ENCODE measurements at regions not wholly inside any gene's neighbourhood (a gene's known extent, or its start where the extent isn't known, plus 50 kb on each side); places are given as distances from the start of the nearest gene placed in this dataset.

- no peaks in the 10 kb centered on the region for H3K36me3 ChIP-seq (ENCODE audit: control insufficient read depth, insufficient read depth, low read length)
- H3K79me2 ChIP-seq (ENCODE audit: control insufficient read depth, insufficient read depth, low read length) = no peaks in the 10 kb centered on the region
- no peak for DNase-seq (ENCODE audit: low read depth in 2 of 2)
Measured at GRCh38 chr4:185992585-185992984, 76.4 kb upstream of the TLR3 start.

GRCh38 chr4:185993328-185993973 lies 75.5 kb upstream of the TLR3 start:
- Histone ChIP-seq H3K9ac (ENCODE audit: insufficient read depth, low read length) (no peak overlapping the region), H3K4me1 (ENCODE audit: control insufficient read depth, extremely low read depth, insufficient read depth, low read length) (no peaks in the 10 kb centered on the region), H3K4me3 (replicated peaks in 1 of 4; ENCODE audit: control extremely low read depth in 1 of 4, insufficient read depth in 1 of 4, low read depth in 3 of 4, low read length in 4 of 4) (no peak overlapping the region), H2AFZ (ENCODE audit: low read length) (no peak overlapping the region), H3K27me3 (ENCODE audit: control insufficient read depth, insufficient read depth, low read length) (no peaks in the 10 kb centered on the region), H3K9me3 (ENCODE audit: control insufficient read depth, insufficient read depth, low read depth, low read length) (no peaks in the 10 kb centered on the region), H3K79me2 (ENCODE audit: control insufficient read depth, insufficient read depth, low read length) (no peaks in the 10 kb centered on the region), H3K36me3 (ENCODE audit: control insufficient read depth, insufficient read depth, low read length) (no peaks in the 10 kb centered on the region), H4K20me1 (ENCODE audit: control insufficient read depth, extremely low read depth, insufficient read depth, low read length) (no peaks in the 10 kb centered on the region), H3K4me2 (ENCODE audit: extremely low read depth, insufficient read depth, low read length) (no peak overlapping the region), H3K27ac (ENCODE audit: insufficient read depth, low read length) (no peak overlapping the region)
- TF ChIP-seq, protein P1, sequence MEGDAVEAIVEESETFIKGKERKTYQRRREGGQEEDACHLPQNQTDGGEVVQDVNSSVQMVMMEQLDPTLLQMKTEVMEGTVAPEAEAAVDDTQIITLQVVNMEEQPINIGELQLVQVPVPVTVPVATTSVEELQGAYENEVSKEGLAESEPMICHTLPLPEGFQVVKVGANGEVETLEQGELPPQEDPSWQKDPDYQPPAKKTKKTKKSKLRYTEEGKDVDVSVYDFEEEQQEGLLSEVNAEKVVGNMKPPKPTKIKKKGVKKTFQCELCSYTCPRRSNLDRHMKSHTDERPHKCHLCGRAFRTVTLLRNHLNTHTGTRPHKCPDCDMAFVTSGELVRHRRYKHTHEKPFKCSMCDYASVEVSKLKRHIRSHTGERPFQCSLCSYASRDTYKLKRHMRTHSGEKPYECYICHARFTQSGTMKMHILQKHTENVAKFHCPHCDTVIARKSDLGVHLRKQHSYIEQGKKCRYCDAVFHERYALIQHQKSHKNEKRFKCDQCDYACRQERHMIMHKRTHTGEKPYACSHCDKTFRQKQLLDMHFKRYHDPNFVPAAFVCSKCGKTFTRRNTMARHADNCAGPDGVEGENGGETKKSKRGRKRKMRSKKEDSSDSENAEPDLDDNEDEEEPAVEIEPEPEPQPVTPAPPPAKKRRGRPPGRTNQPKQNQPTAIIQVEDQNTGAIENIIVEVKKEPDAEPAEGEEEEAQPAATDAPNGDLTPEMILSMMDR (conservative IDR thresholded peaks at IDR 0.05 in 1 of 2, IDR thresholded peaks at IDR 0.05 in 1 of 2; ENCODE audit: low read depth in 1 of 2, low read length in 2 of 2) = no peak
- TF ChIP-seq EZH2 (IDR thresholded peaks at IDR 0.05; ENCODE audit: low read length, missing control alignments) = no peak
- no peak for DNase-seq (ENCODE audit: low read depth in 2 of 2)

More at GRCh38 chr4:185992585-185992984, 76.4 kb upstream of the TLR3 start:
- no peaks in the 10 kb centered on the region for H4K20me1 ChIP-seq (ENCODE audit: control insufficient read depth, extremely low read depth, insufficient read depth, low read length)
- no peaks in the 10 kb centered on the region for H3K9me3 ChIP-seq (ENCODE audit: control insufficient read depth, insufficient read depth, low read depth, low read length)
- TF ChIP-seq, protein P1 (conservative IDR thresholded peaks at IDR 0.05 in 1 of 2, IDR thresholded peaks at IDR 0.05 in 1 of 2; ENCODE audit: low read depth in 1 of 2, low read length in 2 of 2) = no peak
- TF ChIP-seq EZH2 (IDR thresholded peaks at IDR 0.05; ENCODE audit: low read length, missing control alignments) = no peak
- no peaks in the 10 kb centered on the region for H3K4me1 ChIP-seq (ENCODE audit: control insufficient read depth, extremely low read depth, insufficient read depth, low read length)
- no peak overlapping the region for H3K4me3 ChIP-seq (replicated peaks in 1 of 4; ENCODE audit: control extremely low read depth in 1 of 4, insufficient read depth in 1 of 4, low read depth in 3 of 4, low read length in 4 of 4)
- no peak overlapping the region for H3K27ac ChIP-seq (ENCODE audit: insufficient read depth, low read length)
- H3K4me2 ChIP-seq (ENCODE audit: extremely low read depth, insufficient read depth, low read length) = no peak overlapping the region
- H3K27me3 ChIP-seq (ENCODE audit: control insufficient read depth, insufficient read depth, low read length) = no peaks in the 10 kb centered on the region
- no peak overlapping the region for H3K9ac ChIP-seq (ENCODE audit: insufficient read depth, low read length)
- no peak overlapping the region for H2AFZ ChIP-seq (ENCODE audit: low read length)

DNA sequence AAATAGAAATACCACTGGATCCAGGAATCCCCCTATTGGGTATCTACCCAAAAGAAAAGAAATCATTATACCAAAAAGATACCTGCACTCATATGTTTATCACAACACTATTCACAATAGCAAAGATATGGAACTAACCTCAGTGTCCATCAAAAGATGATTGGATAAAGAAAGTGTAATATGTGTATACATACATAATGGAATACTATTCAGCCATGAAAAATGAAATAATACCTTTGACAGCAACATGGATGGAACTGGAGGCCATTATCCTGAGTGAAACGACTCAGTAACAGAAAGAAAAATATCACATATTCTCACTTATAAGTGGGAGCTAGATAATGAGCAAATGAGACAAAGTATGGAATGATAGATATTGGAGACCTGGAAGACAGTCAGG lies 74.2 kb upstream of the TLR3 start:
- H3K27me3 ChIP-seq (ENCODE audit: control insufficient read depth, insufficient read depth, low read length) = no peaks in the 10 kb centered on the region
- H3K4me3 ChIP-seq (replicated peaks in 1 of 4; ENCODE audit: control extremely low read depth in 1 of 4, insufficient read depth in 1 of 4, low read depth in 3 of 4, low read length in 4 of 4) = no peak overlapping the region
- H3K27ac ChIP-seq (ENCODE audit: insufficient read depth, low read length) = no peak overlapping the region
- TF ChIP-seq, protein P1 (conservative IDR thresholded peaks at IDR 0.05 in 1 of 2, IDR thresholded peaks at IDR 0.05 in 1 of 2; ENCODE audit: low read depth in 1 of 2, low read length in 2 of 2) = no peak
- TF ChIP-seq EZH2 (IDR thresholded peaks at IDR 0.05; ENCODE audit: low read length, missing control alignments) = no peak
- H3K36me3 ChIP-seq (ENCODE audit: control insufficient read depth, insufficient read depth, low read length) = no peaks in the 10 kb centered on the region
- H3K9me3 ChIP-seq (ENCODE audit: control insufficient read depth, insufficient read depth, low read depth, low read length) = no peaks in the 10 kb centered on the region
- H4K20me1 ChIP-seq (ENCODE audit: control insufficient read depth, extremely low read depth, insufficient read depth, low read length) = no peaks in the 10 kb centered on the region
- no peaks in the 10 kb centered on the region for H3K79me2 ChIP-seq (ENCODE audit: control insufficient read depth, insufficient read depth, low read length)
- no peak for DNase-seq (ENCODE audit: low read depth in 2 of 2)
- H3K9ac ChIP-seq (ENCODE audit: insufficient read depth, low read length) = no peak overlapping the region
- no peak overlapping the region for H2AFZ ChIP-seq (ENCODE audit: low read length)
- H3K4me2 ChIP-seq (ENCODE audit: extremely low read depth, insufficient read depth, low read length) = no peak overlapping the region
- H3K4me1 ChIP-seq (ENCODE audit: control insufficient read depth, extremely low read depth, insufficient read depth, low read length) = no peaks in the 10 kb centered on the region

All from fibroblast of lung (primary cell).